HEK293T (cell line): ENCODE measurements at regions not wholly inside any gene's neighbourhood (a gene's known extent, or its start where the extent isn't known, plus 50 kb on each side); places are given as distances from the start of the nearest gene placed in this dataset.

Source experiments
- ARNT ChIP-seq: fragments of 450-650 bp; IDR thresholded peaks from 2 replicates; pipeline ENCODE4 v1.6.1; 2017; ENCODE audit warnings: mild to moderate bottlenecking
- CTBP1 ChIP-seq: fragments of 450-650 bp; IDR thresholded peaks from 2 replicates; pipeline ENCODE4 v1.6.1; 2016; ENCODE audit warnings: borderline replicate concordance
- ELF4 ChIP-seq: fragments of 450-650 bp; IDR thresholded peaks from 2 replicates; pipeline ENCODE4 v1.6.1; 2017; ENCODE audit warnings: antibody characterized with exemption
- FOXA1 ChIP-seq: fragments of 450-650 bp; IDR thresholded peaks from 2 replicates; pipeline ENCODE4 v1.6.1; 2016; ENCODE audit warnings: mild to moderate bottlenecking
- FOXK2 ChIP-seq: fragments of 450-650 bp; IDR thresholded peaks from 2 replicates; pipeline ENCODE4 v1.6.1; 2016; ENCODE audit warnings: mild to moderate bottlenecking
- FOXM1 ChIP-seq: fragments of 450-650 bp; IDR thresholded peaks from 2 replicates; pipeline ENCODE4 v1.6.1; 2017; ENCODE audit warnings: mild to moderate bottlenecking, borderline replicate concordance
- HDGF ChIP-seq: fragments of 450-650 bp; IDR thresholded peaks from 2 replicates; pipeline ENCODE4 v1.6.1; 2017; ENCODE audit warnings: antibody characterized with exemption, borderline replicate concordance
- NFRKB ChIP-seq: fragments of 450-650 bp; IDR thresholded peaks from 2 replicates; pipeline ENCODE4 v1.6.1; 2016; ENCODE audit warnings: mild to moderate bottlenecking, moderate library complexity
- SP1 ChIP-seq: fragments of 450-650 bp; IDR thresholded peaks from 2 replicates; pipeline ENCODE4 v1.6.1; 2017
- SUZ12 ChIP-seq: fragments of 450-650 bp; IDR thresholded peaks from 2 replicates; pipeline ENCODE4 v1.6.1; 2016; ENCODE audit warnings: mild to moderate bottlenecking
- TARDBP ChIP-seq: fragments of 450-650 bp; IDR thresholded peaks from 2 replicates; pipeline ENCODE4 v1.6.1; 2016
- ZNF384 ChIP-seq: fragments of 450-650 bp; IDR thresholded peaks from 2 replicates; pipeline ENCODE4 v1.6.1; 2016
- TF ChIP-seq, protein P1 (sequence below): fragments of 450-650 bp; IDR thresholded peaks from 2 replicates; pipeline ENCODE4 v1.6.1; 2016

DNA sequence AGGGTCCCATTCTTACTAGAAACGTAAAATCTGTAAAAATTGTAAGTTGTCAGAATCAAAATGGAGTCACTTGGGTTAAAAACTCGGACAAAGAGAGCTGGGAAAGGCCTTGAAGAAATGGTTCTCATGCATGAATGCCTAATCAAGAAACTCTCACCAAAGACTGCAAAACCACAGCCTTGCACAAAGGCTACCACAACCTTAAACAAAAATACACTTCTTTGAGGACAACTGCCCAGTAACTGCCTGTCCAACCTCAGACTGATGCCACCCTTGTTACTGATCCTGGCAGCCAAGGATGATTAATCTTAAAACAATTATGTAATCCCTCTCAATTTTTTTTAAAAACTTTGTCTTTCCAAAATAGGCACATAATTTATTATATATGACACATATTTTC lies 299.3 kb downstream of the CCDC85A start:
- TF ChIP-seq ZNF384 (no peak), SUZ12 (no peak), ARNT (no peak), ELF4 (no peak), SP1 (no peak), HDGF (no peak), FOXM1 (no peak), FOXA1 (no peak), TARDBP (no peak), CTBP1 (no peak), FOXK2 (no peak), NFRKB (no peak)
- TF ChIP-seq, protein P1, sequence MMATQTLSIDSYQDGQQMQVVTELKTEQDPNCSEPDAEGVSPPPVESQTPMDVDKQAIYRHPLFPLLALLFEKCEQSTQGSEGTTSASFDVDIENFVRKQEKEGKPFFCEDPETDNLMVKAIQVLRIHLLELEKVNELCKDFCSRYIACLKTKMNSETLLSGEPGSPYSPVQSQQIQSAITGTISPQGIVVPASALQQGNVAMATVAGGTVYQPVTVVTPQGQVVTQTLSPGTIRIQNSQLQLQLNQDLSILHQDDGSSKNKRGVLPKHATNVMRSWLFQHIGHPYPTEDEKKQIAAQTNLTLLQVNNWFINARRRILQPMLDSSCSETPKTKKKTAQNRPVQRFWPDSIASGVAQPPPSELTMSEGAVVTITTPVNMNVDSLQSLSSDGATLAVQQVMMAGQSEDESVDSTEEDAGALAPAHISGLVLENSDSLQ = no peak
